HEK293 (cell line): ENCODE measurements at regions not wholly inside any gene's neighbourhood (a gene's known extent, or its start where the extent isn't known, plus 50 kb on each side); places are given as distances from the start of the nearest gene placed in this dataset.

ENCODE experiments used
- CTCF ChIA-PET: fragments of 350-600 bp; formaldehyde crosslinking; extraction: SDS; loops from one replicate; lab custom pipeline; 2021; ENCODE audit warnings: antibody characterized with exemption; lab: Yijun Ruan, JAX
- POLR2A ChIA-PET: fragments of 300-600 bp; formaldehyde crosslinking; extraction: SDS; loops from one replicate; lab custom pipeline; 2020; ENCODE audit warnings: antibody characterized with exemption, inconsistent platforms; lab: Yijun Ruan, JAX
- H3K27ac ChIP-seq: fragments of 200-500 bp; sonication (Bioruptor generic); 2 replicates; pipeline ENCODE4 v1.5.1; 2014; ENCODE audit warnings: low read depth, low read length, control low read depth, inconsistent platforms; ENCODE audit errors: extremely low read depth
- H3K36me3 ChIP-seq, 2 experiments: fragments of 200-500 bp in 1 of 2; sonication (Bioruptor generic) in 1 of 2; 1 replicate in 1 of 2; 2 replicates in 1 of 2; pipeline ENCODE4 v1.5.1; 2014 to 2017; ENCODE audit warnings: inconsistent platforms in 2 of 2, low read length in 2 of 2; ENCODE audit not compliant: control insufficient read depth in 2 of 2, insufficient read depth in 1 of 2
- H3K4me1 ChIP-seq: fragments of 200-500 bp; sonication (Bioruptor generic); 2 replicates; pipeline ENCODE4 v1.5.1; 2014; ENCODE audit warnings: mild to moderate bottlenecking, low read length, inconsistent platforms; ENCODE audit not compliant: control insufficient read depth, insufficient read depth
- H3K4me3 ChIP-seq: 2 replicates; pipeline ENCODE4 v1.5.1; 2011; ENCODE audit warnings: low read depth, mild to moderate bottlenecking, control low read depth, low read length, moderate library complexity
- H3K9me3 ChIP-seq: fragments of 200-500 bp; sonication (Bioruptor generic); 2 replicates; pipeline ENCODE4 v1.5.1; 2014; ENCODE audit warnings: low read depth, low read length, inconsistent platforms; ENCODE audit not compliant: control insufficient read depth, insufficient read depth
- GLI2 ChIP-seq: fragments of 450-650 bp; formaldehyde crosslinking; IDR thresholded peaks from 2 replicates; pipeline ENCODE4; 2017; ENCODE audit warnings: missing biosample characterization, missing genetic modification characterization, low read depth, borderline replicate concordance
- KLF10 ChIP-seq: fragments of 450-650 bp; IDR thresholded peaks from 2 replicates; pipeline ENCODE4 v1.5.1; 2018; ENCODE audit warnings: missing biosample characterization, mild to moderate bottlenecking, missing genetic modification characterization
- PATZ1 ChIP-seq: fragments of 450-650 bp; formaldehyde crosslinking; IDR thresholded peaks from 2 replicates; pipeline ENCODE4 v1.5.1; 2016; ENCODE audit warnings: missing biosample characterization, missing genetic modification characterization
- ZBTB1 ChIP-seq: fragments of 450-650 bp; formaldehyde crosslinking; IDR thresholded peaks from 2 replicates; pipeline ENCODE4 v1.5.1; 2016; ENCODE audit warnings: missing biosample characterization, missing genetic modification characterization
- ZBTB11 ChIP-seq: fragments of 450-650 bp; formaldehyde crosslinking; conservative IDR thresholded peaks from 2 replicates; pipeline ENCODE4 v1.5.1; 2016; ENCODE audit warnings: low read depth, missing biosample characterization, missing genetic modification characterization
- ZBTB48 ChIP-seq: fragments of 450-650 bp; formaldehyde crosslinking; IDR thresholded peaks from 2 replicates; pipeline ENCODE4 v1.5.1; 2016; ENCODE audit warnings: missing biosample characterization, missing genetic modification characterization
- ZNF133 ChIP-seq: fragments of 450-650 bp; formaldehyde crosslinking; IDR thresholded peaks from 2 replicates; pipeline ENCODE4 v1.5.1; 2016; ENCODE audit warnings: missing biosample characterization, missing genetic modification characterization
- ZNF223 ChIP-seq: fragments of 450-650 bp; formaldehyde crosslinking; IDR thresholded peaks from 2 replicates; pipeline ENCODE4 v1.5.1; 2016; ENCODE audit warnings: missing biosample characterization, missing genetic modification characterization
- ZNF239 ChIP-seq: fragments of 450-650 bp; formaldehyde crosslinking; IDR thresholded peaks from 2 replicates; pipeline ENCODE4 v1.5.1; 2016; ENCODE audit warnings: missing biosample characterization, missing genetic modification characterization
- ZNF416 ChIP-seq: fragments of 450-650 bp; formaldehyde crosslinking; IDR thresholded peaks from 2 replicates; pipeline ENCODE4 v1.5.1; 2016; ENCODE audit warnings: missing biosample characterization, missing genetic modification characterization
- ZNF514 ChIP-seq: fragments of 450-650 bp; formaldehyde crosslinking; IDR thresholded peaks from 2 replicates; pipeline ENCODE4 v1.5.1; 2016; ENCODE audit warnings: missing biosample characterization, missing genetic modification characterization
- ZNF560 ChIP-seq: fragments of 450-650 bp; formaldehyde crosslinking; IDR thresholded peaks from 2 replicates; pipeline ENCODE4 v1.5.1; 2017; ENCODE audit warnings: missing biosample characterization, missing genetic modification characterization, borderline replicate concordance
- ZNF571 ChIP-seq: fragments of 450-650 bp; formaldehyde crosslinking; IDR thresholded peaks from 2 replicates; pipeline ENCODE4 v1.5.0; 2017; ENCODE audit warnings: missing biosample characterization, missing genetic modification characterization
- ZNF639 ChIP-seq: fragments of 450-650 bp; formaldehyde crosslinking; IDR thresholded peaks from 2 replicates; pipeline ENCODE4 v1.5.1; 2016; ENCODE audit warnings: missing biosample characterization, missing genetic modification characterization
- ZNF677 ChIP-seq: fragments of 450-650 bp; IDR thresholded peaks from 2 replicates; pipeline ENCODE4 v1.5.0; 2018; ENCODE audit warnings: missing biosample characterization, mild to moderate bottlenecking, missing genetic modification characterization, moderate library complexity
- ZSCAN4 ChIP-seq: fragments of 450-650 bp; formaldehyde crosslinking; IDR thresholded peaks from 2 replicates; pipeline ENCODE4 v1.5.1; 2017; ENCODE audit warnings: missing biosample characterization, missing genetic modification characterization
- TF ChIP-seq, protein P1 (sequence below): fragments of 450-650 bp; formaldehyde crosslinking; IDR thresholded peaks from 2 replicates; pipeline ENCODE4 v1.5.1; 2016; ENCODE audit warnings: missing biosample characterization, missing genetic modification characterization, borderline replicate concordance

DNA sequence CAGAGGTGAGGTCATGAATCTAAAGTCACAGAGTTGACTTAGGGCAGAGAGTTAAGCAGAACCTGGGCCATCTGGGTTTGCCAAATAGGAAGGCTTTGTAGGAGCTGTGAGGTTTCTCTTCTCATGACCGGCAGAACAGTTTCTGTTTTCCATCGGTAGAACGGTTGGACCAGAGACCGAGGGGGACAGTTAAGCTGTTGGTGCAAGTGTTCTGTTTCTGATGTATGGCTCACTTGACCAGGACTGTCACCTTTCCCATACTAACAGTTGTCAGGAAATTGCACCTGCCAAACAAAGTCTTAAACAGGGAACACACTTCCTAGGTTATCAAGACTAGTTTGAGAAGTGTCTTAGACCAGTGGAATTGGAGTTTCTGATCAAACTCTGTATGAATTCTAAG lies 158.3 kb downstream of the PDCD6IP start (continued):
- TF ChIP-seq ZSCAN4 (tag by site-specific recombination), result no peak

DNA sequence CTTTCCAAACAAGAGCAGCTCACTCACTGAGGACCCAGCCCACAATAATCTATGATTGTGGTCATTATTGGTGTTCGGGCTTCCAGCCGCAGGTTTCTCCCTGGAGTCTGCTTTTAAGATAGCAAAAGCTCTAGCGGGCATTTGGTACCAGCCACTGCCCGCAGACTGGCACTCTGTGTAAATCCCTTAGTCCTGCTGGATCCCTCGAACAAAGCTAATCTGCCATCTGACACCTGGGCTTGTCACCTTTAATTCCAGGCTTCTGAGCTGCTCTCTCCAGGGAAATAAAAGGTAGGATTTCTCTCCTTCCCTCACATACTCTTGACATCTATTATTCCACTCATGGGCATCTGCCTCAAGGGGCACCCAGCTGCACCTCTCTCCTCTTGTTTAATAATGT lies 158.7 kb downstream of the PDCD6IP start:
- no peak overlapping the region for H3K4me3 ChIP-seq
- ChIA-PET POLR2A (interaction anchor here (0.6 kb wide), 1 partner anchor 11 kb away, joined by 3 read pairs; no protein-coding TSS in a partner anchor), CTCF (interaction anchor here (1.2 kb wide), 1 partner anchor 73 kb away, joined by 4 read pairs; no protein-coding TSS in a partner anchor)
- no peaks in the 10 kb centered on the region for H3K36me3 ChIP-seq
- no peak overlapping the region for H3K27ac ChIP-seq
- TF ChIP-seq ZNF560 (tag by site-specific recombination) (no peak), ZNF639 (tag by site-specific recombination) (no peak), ZNF571 (tag by site-specific recombination) (no peak), ZBTB48 (tag by site-specific recombination) (no peak), ZNF416 (tag by site-specific recombination) (no peak), KLF10 (tag by site-specific recombination) (no peak)
- no peaks in the 10 kb centered on the region for H3K4me1 ChIP-seq
- H3K9me3 ChIP-seq, result no peaks in the 10 kb centered on the region

- Histone ChIP-seq H3K4me3 (no peak overlapping the region), H3K4me1 (no peaks in the 10 kb centered on the region), H3K36me3 (no peaks in the 10 kb centered on the region), H3K9me3 (no peaks in the 10 kb centered on the region), H3K27ac (no peak overlapping the region)
- POLR2A ChIA-PET, result no interaction called here
- CTCF ChIA-PET, result no interaction called here
- TF ChIP-seq ZNF514 (tag by site-specific recombination), result no peak
- TF ChIP-seq ZNF239 (tag by site-specific recombination), result no peak
- no peak for TF ChIP-seq PATZ1
- no peak for TF ChIP-seq ZNF133 (tag by site-specific recombination)
- TF ChIP-seq, protein P1, sequence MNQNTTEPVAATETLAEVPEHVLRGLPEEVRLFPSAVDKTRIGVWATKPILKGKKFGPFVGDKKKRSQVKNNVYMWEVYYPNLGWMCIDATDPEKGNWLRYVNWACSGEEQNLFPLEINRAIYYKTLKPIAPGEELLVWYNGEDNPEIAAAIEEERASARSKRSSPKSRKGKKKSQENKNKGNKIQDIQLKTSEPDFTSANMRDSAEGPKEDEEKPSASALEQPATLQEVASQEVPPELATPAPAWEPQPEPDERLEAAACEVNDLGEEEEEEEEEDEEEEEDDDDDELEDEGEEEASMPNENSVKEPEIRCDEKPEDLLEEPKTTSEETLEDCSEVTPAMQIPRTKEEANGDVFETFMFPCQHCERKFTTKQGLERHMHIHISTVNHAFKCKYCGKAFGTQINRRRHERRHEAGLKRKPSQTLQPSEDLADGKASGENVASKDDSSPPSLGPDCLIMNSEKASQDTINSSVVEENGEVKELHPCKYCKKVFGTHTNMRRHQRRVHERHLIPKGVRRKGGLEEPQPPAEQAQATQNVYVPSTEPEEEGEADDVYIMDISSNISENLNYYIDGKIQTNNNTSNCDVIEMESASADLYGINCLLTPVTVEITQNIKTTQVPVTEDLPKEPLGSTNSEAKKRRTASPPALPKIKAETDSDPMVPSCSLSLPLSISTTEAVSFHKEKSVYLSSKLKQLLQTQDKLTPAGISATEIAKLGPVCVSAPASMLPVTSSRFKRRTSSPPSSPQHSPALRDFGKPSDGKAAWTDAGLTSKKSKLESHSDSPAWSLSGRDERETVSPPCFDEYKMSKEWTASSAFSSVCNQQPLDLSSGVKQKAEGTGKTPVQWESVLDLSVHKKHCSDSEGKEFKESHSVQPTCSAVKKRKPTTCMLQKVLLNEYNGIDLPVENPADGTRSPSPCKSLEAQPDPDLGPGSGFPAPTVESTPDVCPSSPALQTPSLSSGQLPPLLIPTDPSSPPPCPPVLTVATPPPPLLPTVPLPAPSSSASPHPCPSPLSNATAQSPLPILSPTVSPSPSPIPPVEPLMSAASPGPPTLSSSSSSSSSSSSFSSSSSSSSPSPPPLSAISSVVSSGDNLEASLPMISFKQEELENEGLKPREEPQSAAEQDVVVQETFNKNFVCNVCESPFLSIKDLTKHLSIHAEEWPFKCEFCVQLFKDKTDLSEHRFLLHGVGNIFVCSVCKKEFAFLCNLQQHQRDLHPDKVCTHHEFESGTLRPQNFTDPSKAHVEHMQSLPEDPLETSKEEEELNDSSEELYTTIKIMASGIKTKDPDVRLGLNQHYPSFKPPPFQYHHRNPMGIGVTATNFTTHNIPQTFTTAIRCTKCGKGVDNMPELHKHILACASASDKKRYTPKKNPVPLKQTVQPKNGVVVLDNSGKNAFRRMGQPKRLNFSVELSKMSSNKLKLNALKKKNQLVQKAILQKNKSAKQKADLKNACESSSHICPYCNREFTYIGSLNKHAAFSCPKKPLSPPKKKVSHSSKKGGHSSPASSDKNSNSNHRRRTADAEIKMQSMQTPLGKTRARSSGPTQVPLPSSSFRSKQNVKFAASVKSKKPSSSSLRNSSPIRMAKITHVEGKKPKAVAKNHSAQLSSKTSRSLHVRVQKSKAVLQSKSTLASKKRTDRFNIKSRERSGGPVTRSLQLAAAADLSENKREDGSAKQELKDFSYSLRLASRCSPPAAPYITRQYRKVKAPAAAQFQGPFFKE (tag by site-specific recombination), result no peak
- TF ChIP-seq ZBTB1, result no peak
- TF ChIP-seq ZBTB11 (tag by site-specific recombination), result no peak
- no peak for TF ChIP-seq ZNF677 (tag by site-specific recombination)
- TF ChIP-seq ZNF223 (tag by site-specific recombination), result no peak
- TF ChIP-seq GLI2 (tag by site-specific recombination), result no peak
Measured at GRCh38 chr3:33958661-33959060, 160.2 kb downstream of the PDCD6IP start.
